ENCODE measurements at regions not wholly inside any gene's neighbourhood (a gene's known extent, or its start where the extent isn't known, plus 50 kb on each side); places are given as distances from the start of the nearest gene placed in this dataset.

GRCh38 chr11:15779518-15779917 is 576.8 kb downstream of the SOX6 start:
- TF ChIP-seq POLR2AphosphoS5 (IDR thresholded peaks at IDR 0.05; ENCODE audit: low read depth, low read length): no peak
- no peak for TF ChIP-seq REST (IDR thresholded peaks at IDR 0.05; ENCODE audit: insufficient read depth in 1 of 2, low read depth in 2 of 2, low read length in 2 of 2)
- no peak for TF ChIP-seq FOXP2 (optimal IDR thresholded peaks at IDR 0.05; ENCODE audit: borderline replicate concordance, extremely low read depth, extremely low read length, insufficient read depth)
- TF ChIP-seq SIN3A (IDR thresholded peaks at IDR 0.05; ENCODE audit: borderline replicate concordance, insufficient read depth, low read length): no peak
- no peak for TF ChIP-seq TAF1 (IDR thresholded peaks at IDR 0.05; ENCODE audit: borderline replicate concordance, insufficient read depth, low read length)

GRCh38 chr11:15780382-15780781 is 576.0 kb downstream of the SOX6 start:
- TF ChIP-seq POLR2AphosphoS5 (IDR thresholded peaks at IDR 0.05; ENCODE audit: low read depth, low read length) (no peak), FOXP2 (optimal IDR thresholded peaks at IDR 0.05; ENCODE audit: borderline replicate concordance, extremely low read depth, extremely low read length, insufficient read depth) (no peak), REST (IDR thresholded peaks at IDR 0.05; ENCODE audit: insufficient read depth in 1 of 2, low read depth in 2 of 2, low read length in 2 of 2) (no peak), SIN3A (IDR thresholded peaks at IDR 0.05; ENCODE audit: borderline replicate concordance, insufficient read depth, low read length) (no peak), TAF1 (IDR thresholded peaks at IDR 0.05; ENCODE audit: borderline replicate concordance, insufficient read depth, low read length) (no peak)

- TF ChIP-seq SIN3A (IDR thresholded peaks at IDR 0.05; ENCODE audit: borderline replicate concordance, insufficient read depth, low read length): no peak
Measured at GRCh38 chr11:15780837-15781236, 575.5 kb downstream of the SOX6 start.

- TF ChIP-seq REST (IDR thresholded peaks at IDR 0.05; ENCODE audit: insufficient read depth in 1 of 2, low read depth in 2 of 2, low read length in 2 of 2): no peak
Measured at GRCh38 chr11:15783619-15784018, 572.7 kb downstream of the SOX6 start.

- no peak for TF ChIP-seq POLR2AphosphoS5 (IDR thresholded peaks at IDR 0.05; ENCODE audit: low read depth, low read length)
- TF ChIP-seq REST (IDR thresholded peaks at IDR 0.05; ENCODE audit: insufficient read depth in 1 of 2, low read depth in 2 of 2, low read length in 2 of 2): no peak
- TF ChIP-seq TAF1 (IDR thresholded peaks at IDR 0.05; ENCODE audit: borderline replicate concordance, insufficient read depth, low read length): no peak
- no peak for TF ChIP-seq FOXP2 (optimal IDR thresholded peaks at IDR 0.05; ENCODE audit: borderline replicate concordance, extremely low read depth, extremely low read length, insufficient read depth)
- TF ChIP-seq SIN3A (IDR thresholded peaks at IDR 0.05; ENCODE audit: borderline replicate concordance, insufficient read depth, low read length): no peak
Measured at GRCh38 chr11:15793043-15793996, 563.0 kb downstream of the SOX6 start.
